NCI-H187 treated with DMSO at 0.1 percent for 48 hours (cell line): ENCODE measurements at regions not wholly inside any gene's neighbourhood (a gene's known extent, or its start where the extent isn't known, plus 50 kb on each side); places are given as distances from the start of the nearest gene placed in this dataset.

ENCODE experiments used
- DNase-seq: peaks from one replicate; lab custom pipeline; 2025; lab: John Stamatoyannopoulos, UW

DNA sequence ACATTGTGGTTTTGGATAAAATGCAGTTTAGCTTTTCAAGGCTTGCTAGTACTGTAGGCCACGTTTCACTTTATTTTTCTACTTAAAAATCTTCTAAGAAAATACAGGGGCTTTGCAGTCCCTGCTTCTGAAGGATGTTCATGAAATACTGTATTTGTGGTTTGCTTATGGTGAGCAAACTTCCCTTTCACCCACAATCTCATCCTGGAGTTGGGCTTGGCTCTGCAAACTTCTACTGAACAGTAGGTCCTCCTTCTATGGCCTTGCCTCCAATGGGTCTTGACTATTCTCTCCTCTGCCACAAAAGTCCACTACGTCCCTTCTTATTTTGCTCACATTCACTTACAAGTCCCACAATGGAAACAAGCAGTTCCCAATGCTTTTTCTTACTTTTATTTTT lies 502.7 kb upstream of the KLF4 start:
- DNase-seq: no peak

DNA sequence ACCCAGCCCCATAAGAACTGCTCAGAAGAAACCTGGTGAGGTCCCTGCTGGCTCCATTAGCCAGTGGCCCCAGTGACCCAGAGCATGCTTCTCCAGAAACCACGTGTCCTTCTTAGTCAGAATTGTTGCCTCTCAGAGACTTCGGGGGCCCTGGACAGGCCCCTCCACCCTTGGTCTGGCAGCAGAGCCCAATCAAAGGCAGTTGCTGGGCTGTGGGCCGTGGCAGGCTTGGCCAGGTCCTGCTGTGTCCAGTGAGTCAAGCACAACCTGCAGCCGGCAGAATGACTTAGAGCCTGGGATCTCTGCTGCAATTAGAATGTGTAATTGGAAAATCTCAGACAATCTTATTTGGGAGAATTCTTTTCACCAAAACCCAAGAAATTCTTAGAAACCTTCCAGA lies 502.0 kb upstream of the KLF4 start:
- no peak for DNase-seq

DNA sequence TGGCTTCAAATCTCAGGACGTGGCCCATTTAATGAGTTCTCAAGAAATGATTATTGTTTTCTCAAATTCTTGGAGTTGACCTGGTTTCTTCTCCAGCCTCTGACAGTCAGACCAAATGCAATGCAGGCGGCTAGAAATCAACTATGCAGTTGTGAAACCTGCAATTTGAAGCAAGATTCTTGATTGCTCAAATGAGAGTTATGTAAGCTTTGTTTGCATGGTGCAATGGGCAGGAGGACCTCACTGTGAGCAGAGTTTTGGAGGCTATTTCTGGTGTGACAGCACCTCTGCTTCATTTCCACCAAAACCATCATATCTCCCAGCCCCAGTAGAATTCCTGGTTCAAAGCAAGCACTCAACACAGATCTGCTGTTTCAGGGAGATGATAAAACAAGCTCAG lies 500.0 kb upstream of the KLF4 start:
- DNase-seq: no peak

DNA sequence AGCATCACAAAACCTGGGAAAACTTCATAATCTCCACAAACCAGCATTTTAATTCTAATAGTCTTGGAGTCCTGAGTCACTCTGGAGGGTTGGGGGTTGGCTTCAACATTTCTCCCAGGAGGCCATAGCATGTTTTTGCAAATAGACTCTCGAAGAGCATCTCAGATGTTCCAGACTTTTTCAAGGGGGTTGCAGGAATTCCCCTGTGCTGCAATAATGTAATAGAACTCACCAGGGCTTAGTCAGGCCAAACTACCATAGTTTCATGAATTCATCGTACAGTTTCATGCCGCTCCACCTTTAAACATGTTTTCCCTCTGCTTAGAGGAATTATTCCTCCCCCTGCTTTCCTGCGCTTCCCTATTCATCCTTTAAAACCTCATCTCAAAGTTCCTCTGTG lies 499.5 kb upstream of the KLF4 start:
- DNase-seq: no peak

DNA sequence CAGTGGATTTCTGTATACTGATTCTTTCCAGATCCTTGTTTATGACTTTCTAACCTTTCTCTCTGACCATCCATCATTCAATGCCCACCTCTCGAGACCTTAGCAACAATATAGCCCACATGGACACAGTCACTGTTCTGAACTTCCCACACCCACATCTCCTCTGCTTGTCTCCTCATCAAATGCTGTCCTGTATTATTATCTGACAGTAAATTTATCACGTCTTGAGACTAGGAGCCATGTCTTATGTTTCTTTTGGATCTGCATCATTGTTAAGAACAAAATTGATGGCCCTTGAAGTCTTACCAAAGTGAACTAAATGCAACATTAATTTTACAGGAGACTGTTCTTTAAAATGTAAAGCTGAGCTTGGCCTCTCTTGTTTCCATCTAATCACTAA lies 495.4 kb upstream of the KLF4 start:
- DNase-seq: no peak

DNA sequence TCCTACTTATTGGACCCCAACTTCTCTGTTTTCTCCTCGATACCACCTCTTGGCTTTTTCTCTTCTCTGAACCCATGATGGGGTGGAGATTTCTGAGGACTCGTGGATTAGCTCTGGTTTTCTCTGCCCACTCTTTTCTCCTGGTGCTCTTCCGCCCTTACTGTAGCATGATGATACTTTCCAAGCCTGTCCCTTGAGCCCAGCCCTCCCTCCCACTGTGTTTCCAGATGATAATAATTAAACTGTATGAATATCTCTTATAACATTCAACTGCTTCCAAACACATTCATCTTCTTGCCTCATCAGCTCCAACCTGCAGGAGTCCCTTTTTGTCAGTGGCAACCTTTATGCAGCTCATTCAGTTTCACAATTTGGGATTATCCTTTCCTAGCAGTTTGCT lies 494.2 kb upstream of the KLF4 start:
- DNase-seq: no peak

DNA sequence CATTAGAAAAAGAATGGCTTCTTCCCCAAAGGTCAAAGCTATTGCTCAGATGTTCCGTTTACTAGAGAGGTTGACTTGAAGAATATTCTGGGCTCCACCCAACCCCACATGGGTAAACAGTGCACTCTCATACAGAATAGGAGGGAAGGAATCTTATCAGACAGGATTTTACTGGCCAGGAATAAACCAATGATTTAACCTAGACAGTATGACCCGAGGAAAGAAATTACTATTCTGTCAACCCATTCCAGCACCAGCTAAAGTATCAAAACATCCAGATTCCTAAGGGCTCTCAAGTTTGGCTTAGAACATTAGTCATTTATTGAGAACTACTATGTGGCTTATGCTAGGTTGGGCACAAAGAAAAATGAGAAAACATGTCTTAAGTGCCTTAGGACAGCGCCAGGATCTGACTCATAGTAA lies 493.6 kb upstream of the KLF4 start:
- DNase-seq: no peak

DNA sequence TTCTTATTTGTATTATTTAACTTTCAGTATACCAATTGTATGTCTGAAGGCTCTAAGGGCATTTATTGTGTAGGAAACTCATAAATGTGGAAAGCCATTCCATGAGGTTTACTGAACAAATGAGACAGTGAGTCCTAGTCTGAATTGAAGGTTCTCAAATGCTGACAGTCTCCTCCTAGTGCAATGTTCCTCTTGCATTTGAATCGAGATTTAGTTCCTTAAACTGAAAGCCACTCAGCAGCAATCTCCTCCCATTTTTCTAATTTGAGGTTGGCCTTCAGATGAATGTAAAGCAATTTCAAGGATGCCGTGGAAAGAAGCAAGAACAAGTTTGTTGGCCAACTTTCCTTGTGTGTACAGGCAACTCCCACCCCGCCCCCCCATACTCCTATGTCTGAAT lies 493.2 kb upstream of the KLF4 start:
- no peak for DNase-seq

DNA sequence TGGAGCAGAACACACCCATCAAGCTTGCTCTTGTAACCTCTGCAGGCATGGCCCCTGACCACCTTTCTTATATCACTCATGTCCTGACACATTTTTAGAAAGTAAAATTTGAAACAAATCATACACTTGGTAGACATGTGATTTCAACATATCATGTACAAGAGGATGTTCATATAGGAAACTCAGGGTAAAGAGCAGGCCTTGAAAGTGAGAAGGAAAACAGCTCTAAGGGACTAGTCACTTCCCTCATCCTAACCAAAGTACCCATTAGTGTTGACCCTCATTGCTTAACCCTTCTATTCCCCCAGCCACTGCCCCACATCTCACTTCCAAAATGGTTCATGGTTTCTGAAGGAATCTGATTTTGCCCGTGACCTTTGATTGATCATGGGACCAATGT lies 492.4 kb upstream of the KLF4 start:
- no peak for DNase-seq

DNA sequence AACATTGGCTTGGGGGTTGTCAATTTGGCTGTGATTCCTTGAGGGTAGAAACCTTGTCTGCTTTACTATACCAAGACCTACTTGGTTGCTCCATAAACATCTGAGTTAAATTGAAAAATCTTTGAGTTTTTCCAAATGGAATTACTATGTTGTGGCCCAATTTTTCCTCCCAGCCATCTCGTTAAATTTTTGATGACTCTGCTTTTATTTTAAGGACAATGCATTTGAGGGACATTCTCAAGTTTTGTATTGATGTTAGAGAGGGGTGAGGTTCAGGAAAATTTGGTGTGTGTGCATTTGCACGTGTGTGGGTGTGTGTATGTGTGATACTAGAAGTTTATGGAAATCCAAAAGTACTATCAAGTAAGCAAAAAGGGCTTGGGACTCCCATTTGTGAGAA lies 491.4 kb upstream of the KLF4 start:
- DNase-seq: no peak

DNA sequence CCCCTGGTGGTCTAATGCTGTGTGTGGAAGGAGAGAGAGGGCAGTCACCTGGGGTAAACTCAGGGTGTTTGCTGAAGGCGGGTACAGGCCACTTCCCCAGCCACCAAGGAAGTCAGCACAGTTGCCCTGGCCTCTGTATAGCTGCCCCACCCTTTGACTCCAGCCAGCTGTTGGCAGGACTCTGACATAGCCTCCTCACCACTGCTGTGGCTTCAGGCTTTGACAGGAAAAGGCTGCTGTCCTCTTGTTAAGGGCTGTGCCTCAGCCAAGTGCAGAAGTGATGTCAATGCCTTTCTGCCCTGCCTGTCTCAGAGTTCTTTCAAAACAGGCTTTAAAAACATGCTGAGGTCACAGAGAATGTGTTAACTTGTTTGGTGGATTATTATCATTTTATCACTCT lies 487.2 kb upstream of the KLF4 start:
- no peak for DNase-seq

DNA sequence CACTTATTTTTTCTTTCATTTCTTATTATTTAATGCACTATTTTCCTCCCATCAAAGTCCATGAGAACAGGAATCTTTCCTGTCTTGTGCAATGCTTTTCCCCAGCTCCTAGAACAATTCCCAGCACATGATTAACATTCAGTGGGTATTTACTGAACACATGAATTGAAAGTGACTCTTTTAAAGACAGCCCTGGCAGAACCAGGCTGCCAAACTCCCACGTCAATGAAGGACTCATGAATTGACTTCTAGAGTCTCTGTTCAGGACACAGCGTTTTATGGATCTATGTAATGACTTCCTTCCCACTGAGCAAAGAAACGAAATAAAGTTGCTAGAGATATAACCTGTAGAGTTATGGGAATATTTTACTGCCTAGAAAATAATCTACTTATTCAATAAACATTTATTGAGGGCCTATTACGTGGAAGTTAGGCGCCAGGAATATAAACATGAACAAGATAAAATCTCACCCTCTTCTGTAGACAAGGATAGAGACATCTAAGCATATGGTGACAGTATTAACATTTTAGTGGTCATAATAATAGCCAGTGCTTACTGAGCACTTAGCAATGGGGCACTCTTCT lies 485.9 kb upstream of the KLF4 start:
- DNase-seq: no peak

DNA sequence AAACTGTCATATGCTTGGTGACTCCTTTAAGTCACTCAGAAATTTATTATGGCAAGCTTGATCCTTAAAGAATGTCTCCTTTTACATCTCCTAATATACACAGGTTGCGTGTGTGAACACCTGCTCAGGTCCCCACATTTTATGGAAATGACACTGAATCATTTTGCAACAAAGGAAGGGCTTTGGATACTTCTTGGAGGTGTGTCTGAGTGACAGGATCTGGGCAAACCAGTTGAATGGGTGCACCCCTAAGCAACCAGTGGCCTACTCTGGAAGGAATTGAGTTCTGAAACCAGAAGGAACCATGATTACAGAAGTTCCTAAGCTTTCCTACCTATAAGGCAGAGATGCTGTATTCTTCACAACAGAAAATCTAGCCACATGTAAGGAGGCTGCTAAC lies 483.9 kb upstream of the KLF4 start:
- DNase-seq: no peak

DNA sequence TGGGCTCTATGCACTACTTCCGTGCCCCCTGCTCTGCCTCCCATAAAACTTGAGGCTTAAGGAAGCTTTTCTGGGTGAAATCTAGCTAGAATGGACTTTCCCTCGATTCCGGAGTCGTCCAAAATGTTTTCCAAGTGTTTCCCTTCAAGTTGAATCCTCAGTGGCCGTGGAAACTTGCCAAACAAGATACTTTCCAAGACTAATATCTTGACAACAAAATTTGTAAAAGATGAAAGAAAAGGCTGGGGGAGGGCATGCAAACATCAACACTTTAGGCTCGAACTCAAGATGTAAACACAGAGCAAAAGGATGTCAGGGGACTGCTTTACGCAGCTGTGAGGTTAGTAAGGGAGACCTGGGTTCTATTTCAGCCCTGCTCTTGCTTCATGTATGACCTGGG lies 482.8 kb upstream of the KLF4 start:
- DNase-seq: no peak

DNA sequence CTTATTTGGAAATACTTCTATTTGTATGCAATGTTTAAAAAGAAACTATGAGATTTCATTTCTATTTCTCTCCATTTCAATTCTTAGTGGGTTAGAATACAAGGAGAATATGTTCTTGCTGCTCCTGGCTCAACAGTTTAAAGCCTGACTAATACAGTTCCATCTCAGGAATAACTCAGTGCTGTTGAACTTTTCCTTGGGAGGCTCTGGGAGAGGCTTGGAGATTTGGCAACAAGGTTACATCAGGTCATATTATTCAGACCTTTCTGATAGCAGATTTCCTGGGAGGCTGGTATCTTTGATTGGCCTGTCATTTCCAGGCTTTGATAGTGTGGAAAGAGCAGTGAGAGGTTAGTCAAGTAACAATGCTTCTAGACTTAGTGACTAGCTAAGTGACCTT lies 481.7 kb upstream of the KLF4 start:
- no peak for DNase-seq

DNA sequence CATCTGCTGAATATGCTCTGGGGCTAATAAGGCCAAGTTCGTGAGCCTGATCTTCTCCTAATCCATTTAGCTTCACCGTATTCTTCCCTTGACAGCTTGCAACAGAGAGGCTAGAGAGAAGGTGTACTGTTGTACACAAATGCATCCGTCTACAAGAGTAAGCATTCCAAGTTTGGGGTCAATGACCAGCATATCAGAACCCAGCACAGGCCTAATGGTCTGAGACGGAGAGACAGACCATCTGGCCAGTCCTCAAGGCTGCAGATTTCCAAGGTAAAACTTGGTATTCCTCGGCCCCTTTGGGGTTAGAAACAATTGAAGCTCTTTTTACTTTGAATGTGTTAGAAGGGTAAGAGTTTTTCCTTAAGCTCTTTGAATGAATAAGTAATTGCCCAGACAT lies 481.2 kb upstream of the KLF4 start:
- no peak for DNase-seq

DNA sequence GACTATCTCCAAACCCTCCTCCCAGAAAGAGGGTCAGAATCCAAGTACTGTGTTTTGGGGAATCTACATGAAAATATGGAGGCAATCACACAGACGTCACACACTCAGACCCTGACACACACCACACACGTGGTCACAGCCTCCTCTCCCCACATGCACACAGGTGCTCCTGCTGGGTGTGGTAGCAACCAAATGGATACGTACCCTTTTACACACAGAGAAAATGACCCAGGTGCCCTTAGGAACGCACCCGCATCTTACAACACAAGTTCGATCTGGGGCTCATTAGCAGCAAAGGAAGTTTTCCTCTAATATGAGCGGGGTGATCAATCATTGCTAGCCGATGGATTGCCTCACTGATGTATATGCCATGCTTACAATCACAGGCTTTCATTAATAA lies 480.2 kb upstream of the KLF4 start:
- no peak for DNase-seq

DNA sequence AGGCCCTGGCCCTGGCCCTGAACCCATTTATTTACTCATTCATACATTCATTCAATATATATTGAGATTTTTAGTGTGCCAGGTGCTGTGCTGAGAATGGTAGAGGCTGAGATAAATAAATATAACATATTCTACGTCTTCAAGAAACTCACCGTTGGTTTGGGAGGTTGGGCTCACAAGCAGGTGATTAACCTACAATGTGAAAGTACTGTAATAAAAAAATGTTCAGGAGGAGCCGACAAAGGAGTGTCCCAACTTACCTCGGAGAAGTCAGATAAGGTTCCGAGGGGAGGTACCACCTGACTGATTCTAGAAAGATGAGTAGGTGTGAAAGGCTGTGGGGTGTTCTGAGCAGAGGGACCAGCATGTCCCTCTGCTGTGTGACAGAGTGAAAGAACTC lies 479.6 kb upstream of the KLF4 start:
- no peak for DNase-seq

DNA sequence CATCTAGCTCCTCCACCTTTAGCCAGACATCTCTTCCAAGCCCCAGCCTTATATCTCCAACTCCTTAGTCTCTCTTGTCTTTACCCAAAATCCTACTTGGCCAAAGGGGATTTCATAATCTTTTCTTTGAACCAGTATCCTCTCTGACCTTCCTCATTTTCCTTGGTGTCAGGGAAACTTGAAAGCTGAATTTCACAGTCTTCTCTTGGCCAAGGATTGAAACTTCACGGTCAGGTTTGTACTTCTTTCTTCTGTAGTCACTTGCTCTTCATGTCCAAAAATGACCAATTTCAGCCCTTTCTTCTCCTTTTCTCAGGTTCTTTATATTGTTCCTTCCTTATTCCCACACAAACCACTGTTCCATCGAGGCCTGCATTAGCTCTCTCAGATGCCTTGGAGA lies 473.7 kb upstream of the KLF4 start:
- DNase-seq: no peak

DNA sequence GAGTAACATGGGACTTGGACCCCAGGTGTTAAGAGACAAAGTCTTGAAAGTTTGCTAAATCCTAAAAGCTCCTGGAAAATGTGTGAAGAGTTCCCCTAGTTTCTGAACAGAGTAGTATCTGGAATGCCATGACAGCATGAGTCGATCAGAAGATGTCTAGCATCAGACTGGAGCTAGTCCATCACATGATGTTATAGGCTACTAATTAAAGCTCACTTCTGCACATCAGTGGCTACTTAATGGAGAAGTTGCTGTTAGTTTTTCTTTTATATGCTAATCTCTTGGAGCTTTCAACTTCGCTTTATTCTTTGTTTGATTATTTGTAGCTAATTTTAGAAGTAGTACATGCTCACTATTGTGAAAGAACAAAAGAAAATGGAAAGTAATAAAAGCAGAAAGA lies 471.3 kb upstream of the KLF4 start:
- no peak for DNase-seq

DNA sequence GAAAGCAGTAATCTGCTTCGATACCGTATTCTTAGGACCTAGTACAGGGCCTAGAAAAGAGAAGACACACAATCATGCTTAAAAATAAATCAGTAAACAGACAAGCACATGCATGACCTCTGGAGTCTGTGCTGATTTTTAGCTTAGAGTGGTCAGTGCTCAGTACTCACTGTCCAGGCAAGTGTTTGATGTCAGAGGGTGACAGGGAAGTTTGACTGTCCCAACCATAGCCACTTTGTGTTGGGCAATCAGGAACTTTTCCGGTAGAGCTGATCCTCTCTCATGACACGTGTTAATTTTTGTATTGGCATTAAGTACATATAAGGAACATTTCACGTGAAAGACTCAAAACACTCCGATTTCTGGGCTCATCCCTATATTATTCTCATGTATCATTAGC lies 464.7 kb upstream of the KLF4 start:
- no peak for DNase-seq

DNA sequence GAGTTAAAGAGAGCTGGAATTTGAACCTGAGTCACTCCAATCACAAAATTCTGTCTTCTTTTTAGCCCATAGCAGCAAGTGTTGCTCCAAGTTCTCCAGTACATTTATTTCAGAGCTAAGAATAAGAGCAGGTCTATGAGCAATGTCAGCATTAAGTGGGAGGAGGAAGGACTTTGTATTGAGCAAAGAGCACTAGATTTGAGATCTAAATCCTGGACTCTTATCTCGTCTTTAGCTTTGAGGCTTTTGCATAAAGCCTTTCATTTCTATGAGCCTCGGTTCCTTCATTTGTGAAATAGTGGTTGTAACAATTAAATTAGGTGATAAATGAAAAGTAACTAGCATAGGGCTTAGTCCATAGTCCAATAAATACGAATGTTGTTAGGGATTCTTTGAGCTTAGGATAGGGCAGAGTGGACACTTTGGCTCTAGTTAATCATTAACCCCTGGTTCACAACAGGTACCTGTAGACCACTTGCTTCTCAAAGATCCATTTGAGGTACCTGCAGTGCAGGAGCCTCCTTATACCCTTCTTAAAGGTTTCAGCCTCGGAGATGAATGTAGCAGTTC lies 464.1 kb upstream of the KLF4 start:
- no peak for DNase-seq

DNA sequence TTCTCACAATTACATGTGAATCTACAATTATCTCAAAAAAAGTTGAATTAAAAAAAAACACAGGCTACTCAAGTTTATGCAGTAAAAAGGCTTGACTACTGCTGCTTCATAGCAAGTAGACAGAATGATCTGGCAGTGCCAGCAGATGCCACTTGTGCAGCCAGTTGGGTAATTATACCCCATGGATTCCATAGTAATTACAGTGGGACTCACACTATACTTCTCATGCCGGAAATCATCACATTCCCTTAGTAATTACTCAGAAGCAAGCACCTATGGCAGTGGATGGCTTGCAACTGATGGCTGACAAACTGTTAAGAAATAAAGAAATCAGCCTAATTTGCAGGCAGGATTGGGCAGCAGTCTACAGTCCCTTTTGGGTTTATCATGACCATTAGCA lies 463.2 kb upstream of the KLF4 start:
- no peak for DNase-seq

DNA sequence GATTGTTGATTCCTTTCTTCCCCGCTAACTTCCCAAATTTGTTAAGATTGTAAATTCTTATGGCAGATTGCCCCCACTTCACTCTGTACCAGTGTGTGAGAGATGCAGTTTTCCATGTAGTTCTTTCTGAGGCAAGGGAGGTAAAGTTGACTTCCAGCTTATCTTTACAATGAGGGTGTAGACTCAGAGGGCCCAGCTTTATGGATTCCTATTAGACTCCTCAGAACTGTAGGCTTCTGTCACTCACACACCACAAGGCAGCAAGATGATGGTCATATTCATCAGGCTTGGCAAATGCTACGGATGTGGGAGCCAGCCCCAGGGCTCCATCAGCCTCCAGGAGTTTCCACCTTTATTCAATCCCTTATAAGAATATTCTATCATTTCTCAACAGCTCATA lies 461.9 kb upstream of the KLF4 start:
- no peak for DNase-seq

DNA sequence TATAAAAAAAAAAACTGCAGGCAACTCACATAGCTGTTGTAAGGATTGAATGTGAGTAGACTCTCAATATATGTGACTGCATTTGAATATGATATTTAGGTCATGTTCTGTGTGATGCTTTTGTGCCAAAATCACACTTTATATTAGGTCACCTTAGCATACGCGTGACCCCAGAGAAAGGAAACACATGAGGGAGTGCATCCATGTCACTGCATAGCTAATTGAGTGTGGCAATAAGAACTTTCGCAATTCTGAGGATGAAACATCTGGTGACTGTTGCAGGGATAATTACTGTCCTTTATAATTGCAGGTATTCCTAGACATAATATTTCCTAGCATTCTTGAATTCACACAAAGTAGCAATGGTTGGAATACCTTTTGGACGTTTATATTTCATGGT lies 459.5 kb upstream of the KLF4 start:
- no peak for DNase-seq
